ENCODE measurements at regions not wholly inside any gene's neighbourhood (a gene's known extent, or its start where the extent isn't known, plus 50 kb on each side); places are given as distances from the start of the nearest gene placed in this dataset.
"Not testable (repeated sequence)": the region's sequence is repeated elsewhere in the genome, so short reads cannot be mapped to it uniquely, and the experiment has no call there.

GRCh38 chr11:121901886-121902285 is 214.1 kb downstream of the BLID start:
- DNase-seq (ENCODE audit: low read depth, low spot score): no peak

GRCh38 chr11:121901417-121901816 is 214.6 kb downstream of the BLID start:
- DNase-seq (ENCODE audit: low read depth, low spot score): not testable (repeated sequence)

DNA sequence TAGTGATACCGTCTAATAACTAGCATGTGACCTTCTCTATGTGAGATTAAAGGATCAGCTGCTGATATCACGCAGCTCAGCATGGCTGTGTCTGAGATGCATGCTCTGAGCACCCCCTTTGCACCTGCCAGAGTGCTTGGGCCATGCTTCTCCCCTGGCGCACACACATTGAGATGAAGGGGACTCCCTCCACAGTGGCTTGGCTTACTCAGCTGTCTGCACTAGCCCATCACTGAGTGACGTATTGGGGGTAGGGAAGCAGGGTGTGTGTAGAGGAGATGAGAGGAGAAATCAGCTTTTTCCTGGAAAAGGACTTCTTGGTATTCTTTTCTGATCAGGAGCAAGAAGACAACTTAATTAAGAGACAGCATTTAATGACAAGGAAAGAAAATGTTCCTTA is 216.5 kb downstream of the BLID start:
- no peak for DNase-seq (ENCODE audit: low read depth, low spot score)

DNA sequence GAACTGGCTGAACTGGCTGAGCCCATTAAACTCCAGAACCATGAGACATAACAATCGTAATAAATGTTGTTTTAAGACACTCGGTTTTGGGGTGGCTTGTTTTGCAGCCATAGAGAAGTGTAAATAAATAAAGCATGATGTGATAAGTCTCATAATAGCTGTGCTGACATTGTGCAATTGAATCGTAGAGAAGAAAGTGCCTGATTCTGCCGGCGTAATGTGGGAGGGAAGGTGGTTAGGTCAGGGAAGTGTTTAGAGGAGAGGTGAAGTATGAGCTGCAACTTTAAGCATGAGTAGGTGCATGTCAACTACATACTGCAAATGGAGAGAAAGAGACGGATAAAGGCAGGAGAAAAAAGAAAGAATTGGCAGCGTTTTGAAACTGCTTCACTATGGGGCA is 217.1 kb downstream of the BLID start:
- DNase-seq (ENCODE audit: low read depth, low spot score): no peak

GRCh38 chr11:121895919-121896318 is 220.1 kb downstream of the BLID start:
- DNase-seq (ENCODE audit: low read depth, low spot score): no peak

- DNase-seq (ENCODE audit: low read depth, low spot score): no peak
Observed at GRCh38 chr11:121894581-121894980, 221.4 kb downstream of the BLID start.

- peak; percentile 15 for DNase-seq (ENCODE audit: low read depth, low spot score)
Observed at GRCh38 chr11:121892863-121893262, 223.2 kb downstream of the BLID start.

DNA sequence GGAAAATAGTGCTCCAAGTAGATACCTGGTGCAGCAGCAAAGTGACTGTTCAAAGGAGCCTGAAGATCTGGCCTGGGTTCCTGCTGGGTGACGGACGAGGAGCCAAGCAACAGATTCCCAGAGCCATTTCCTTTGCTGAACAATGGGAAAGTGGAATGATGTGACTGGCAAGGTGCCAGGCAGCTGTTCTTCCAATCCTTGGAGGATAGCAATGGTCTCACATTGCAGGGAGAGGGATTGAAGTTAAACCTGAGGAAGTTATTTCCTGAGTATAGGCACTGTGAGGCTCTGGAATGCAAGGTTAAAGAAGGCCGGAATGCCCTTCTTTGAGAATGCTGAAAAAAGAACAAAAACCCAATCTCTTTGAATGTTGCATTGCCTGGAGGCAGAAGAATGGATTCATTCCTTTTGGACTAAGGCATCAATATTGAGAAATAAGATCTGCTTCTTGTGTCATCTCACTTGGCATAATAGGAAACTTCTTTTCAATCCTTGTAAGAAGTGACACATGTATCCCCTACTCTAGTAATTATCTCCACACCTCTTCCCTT is 223.8 kb downstream of the BLID start:
- peak; percentile 57 for DNase-seq (ENCODE audit: low read depth, low spot score)

GRCh38 chr11:121890946-121891515 is 225.0 kb downstream of the BLID start:
- DNase-seq (ENCODE audit: low read depth, low spot score): no peak

DNA sequence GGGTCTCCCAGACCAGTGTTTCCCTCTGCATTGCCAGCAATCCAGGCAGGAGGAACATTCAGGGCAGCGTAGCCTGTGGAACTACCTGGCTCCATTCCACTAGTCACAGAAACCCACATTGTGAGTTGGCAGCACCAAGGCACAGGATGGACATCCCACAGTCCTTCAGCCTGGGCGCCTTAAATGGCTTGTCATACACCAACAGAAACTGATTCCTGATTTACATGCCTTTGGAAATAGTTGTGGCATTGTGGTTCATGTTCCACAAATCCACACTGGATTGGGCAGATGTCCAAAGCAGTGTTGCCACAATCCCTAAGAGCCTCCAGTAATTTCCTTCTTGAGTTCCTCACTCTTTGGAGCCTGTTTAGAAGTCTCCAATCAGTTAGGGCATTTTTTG is 225.6 kb downstream of the BLID start:
- no peak for DNase-seq (ENCODE audit: low read depth, low spot score)

- no peak for DNase-seq (ENCODE audit: low read depth, low spot score)
Observed at GRCh38 chr11:121889931-121890330, 226.1 kb downstream of the BLID start.

- DNase-seq (ENCODE audit: low read depth, low spot score): peak; percentile 9
Observed at GRCh38 chr11:121889186-121889585, 226.8 kb downstream of the BLID start.

GRCh38 chr11:121887976-121888557 is 227.9 kb downstream of the BLID start:
- DNase-seq (ENCODE audit: low read depth, low spot score): no peak

- DNase-seq (ENCODE audit: low read depth, low spot score): no peak
Observed at GRCh38 chr11:121887569-121887968, 228.4 kb downstream of the BLID start.

DNA sequence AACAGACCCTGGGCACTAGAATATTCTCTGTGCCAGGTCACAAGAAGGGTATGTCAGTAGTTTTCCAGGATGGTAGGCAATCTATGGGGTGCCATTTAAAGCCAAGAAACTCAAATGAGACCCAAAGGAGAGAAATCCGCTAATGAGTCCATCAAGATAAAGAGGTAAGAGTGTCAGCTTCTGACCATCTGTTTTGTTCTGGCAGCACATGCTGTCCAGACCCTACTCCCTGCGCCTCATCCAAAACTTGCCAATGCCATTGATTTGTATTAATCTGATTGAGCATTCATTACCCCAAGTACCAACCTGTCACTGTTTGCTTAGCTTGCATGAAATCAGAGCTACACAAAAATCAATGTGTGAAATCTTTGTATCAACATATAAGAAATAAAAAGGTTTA is 229.0 kb downstream of the BLID start:
- DNase-seq (ENCODE audit: low read depth, low spot score): no peak

GRCh38 chr11:121886005-121886734 is 229.8 kb downstream of the BLID start:
- DNase-seq (ENCODE audit: low read depth, low spot score): no peak

- DNase-seq (ENCODE audit: low read depth, low spot score): no peak
Observed at GRCh38 chr11:121884626-121885025, 231.4 kb downstream of the BLID start.

DNA sequence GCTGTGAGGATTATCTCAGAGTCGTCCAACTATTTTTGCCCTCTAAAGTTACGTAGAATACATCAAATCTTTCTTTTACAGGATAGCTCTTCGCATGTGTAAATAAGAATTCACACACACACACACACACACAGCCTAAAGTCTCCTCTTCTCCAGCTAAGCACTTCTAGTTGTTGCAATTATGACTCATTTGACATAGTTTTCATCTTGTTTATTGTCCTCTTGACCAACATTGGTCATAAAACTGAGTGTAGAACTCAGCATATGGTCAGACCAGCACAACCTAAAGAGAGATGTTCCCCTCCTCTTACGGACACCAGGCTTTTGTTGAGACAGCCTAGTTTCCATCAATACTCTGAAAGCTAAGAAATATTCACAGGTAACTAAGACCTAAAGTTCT is 234.2 kb downstream of the BLID start:
- DNase-seq (ENCODE audit: low read depth, low spot score): no peak

GRCh38 chr11:121877152-121877551 is 238.9 kb downstream of the BLID start:
- DNase-seq (ENCODE audit: low read depth, low spot score): no peak

- DNase-seq (ENCODE audit: low read depth, low spot score): no peak
Observed at GRCh38 chr11:121873766-121874165, 242.2 kb downstream of the BLID start.

DNA sequence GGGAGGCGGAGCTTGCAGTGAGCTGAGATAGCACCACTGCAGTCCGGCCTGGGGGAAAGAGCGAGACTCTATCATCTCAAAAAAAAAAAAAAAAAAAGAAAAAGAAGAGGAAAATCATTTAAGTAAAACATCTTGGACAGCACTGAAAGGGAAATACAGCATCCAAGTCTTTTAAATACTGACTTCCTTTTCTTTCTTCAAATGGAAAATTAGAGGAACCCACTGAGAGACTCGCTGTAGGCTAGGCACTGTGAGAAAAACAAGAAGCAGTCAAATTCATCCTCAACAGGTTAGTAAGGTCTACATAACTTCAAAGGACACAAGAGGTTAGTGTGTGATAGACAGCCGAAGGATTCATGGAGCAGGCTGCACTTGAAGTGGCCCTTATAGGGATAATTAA is 243.7 kb downstream of the BLID start:
- no peak for DNase-seq (ENCODE audit: low read depth, low spot score)

DNA sequence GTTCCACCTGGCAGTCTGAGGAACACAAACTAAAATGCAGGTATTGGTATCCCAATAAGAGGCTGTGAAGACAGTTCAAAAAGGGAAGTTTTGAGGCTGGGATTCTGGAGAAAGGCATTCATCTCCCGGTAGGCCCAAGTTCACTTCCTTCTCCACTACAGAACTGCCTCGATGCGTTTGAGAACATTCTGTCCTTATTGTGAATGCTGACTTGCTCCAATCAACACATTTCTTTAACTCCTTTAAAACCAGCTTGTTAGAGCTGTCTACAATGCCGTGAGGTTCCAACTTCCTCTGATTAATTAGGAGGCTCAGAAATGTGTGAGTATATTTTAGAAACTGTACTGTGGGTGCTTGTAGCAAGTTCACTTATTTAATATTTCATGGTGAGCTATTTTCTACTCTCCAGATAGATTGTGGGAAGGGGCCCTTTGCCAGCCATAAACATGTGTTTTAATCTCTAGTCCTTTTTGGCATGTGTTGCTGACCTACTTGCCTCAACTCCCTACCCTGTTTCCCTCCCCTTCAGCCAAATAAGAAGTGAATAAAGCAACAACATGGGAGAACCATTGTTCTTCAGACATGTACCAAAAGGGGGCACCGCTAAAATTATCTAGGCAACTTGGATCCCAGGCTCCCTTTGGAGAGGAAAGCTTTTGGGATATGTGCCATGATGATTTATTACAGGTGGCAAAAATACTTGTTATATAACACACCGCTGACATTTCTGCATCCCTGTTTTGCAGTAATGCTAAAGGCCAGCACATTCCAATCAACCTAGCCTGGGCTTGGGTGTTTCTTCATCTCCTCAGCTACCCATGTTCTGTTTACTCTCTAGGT is 245.6 kb downstream of the BLID start:
- DNase-seq (ENCODE audit: low read depth, low spot score): no peak
